DND-41 (cell line): ENCODE measurements at regions not wholly inside any gene's neighbourhood (a gene's known extent, or its start where the extent isn't known, plus 50 kb on each side); places are given as distances from the start of the nearest gene placed in this dataset.

ENCODE experiments used
- ATAC-seq: fragments of 200-7000 bp; cut with Tn5 transposase; 3 replicates; pipeline ENCODE4 v1.9.1; 2021; ENCODE audit warnings: low read depth; ENCODE audit not compliant: insufficient read depth
- DNase-seq: peaks from one replicate; pipeline ENCODE4 v3.0.0-alpha.2; 2020
- H2AFZ ChIP-seq: 2 replicates; pipeline ENCODE4 v1.6.0; 2012; ENCODE audit warnings: low read depth, low read length
- H3K27ac ChIP-seq: 2 replicates; pipeline ENCODE4 v1.5.1; 2012; ENCODE audit warnings: low read length, inconsistent platforms
- H3K27me3 ChIP-seq: fragments of 200-600 bp; sonication (generic); 2 replicates; pipeline ENCODE4 v1.6.0; 2012; ENCODE audit warnings: low read length, mild to moderate bottlenecking, inconsistent platforms; ENCODE audit not compliant: insufficient read depth, poor library complexity
- H3K36me3 ChIP-seq: 2 replicates; pipeline ENCODE4 v1.5.1; 2012; ENCODE audit warnings: low read length, inconsistent platforms; ENCODE audit not compliant: insufficient read depth
- H3K4me1 ChIP-seq: 2 replicates; pipeline ENCODE4 v1.5.1; 2012; ENCODE audit warnings: mild to moderate bottlenecking, low read length; ENCODE audit not compliant: insufficient read depth
- H3K4me2 ChIP-seq: 2 replicates; pipeline ENCODE4 v1.6.0; 2012; ENCODE audit warnings: mild to moderate bottlenecking, moderate library complexity, low read length, inconsistent platforms; ENCODE audit not compliant: insufficient read depth
- H3K4me3 ChIP-seq, 2 experiments: fragments of 200-600 bp in 1 of 2; shearing (Covaris generic) in 1 of 2; 2 replicates each; pipeline ENCODE4 v1.5.1; 2012 to 2016; ENCODE audit warnings: inconsistent platforms in 2 of 2, low read length in 2 of 2, mild to moderate bottlenecking in 2 of 2, low read depth in 1 of 2, moderate library complexity in 1 of 2
- H3K79me2 ChIP-seq: 2 replicates; pipeline ENCODE4 v1.6.0; 2012; ENCODE audit warnings: low read length, inconsistent platforms; ENCODE audit not compliant: insufficient read depth
- H3K9ac ChIP-seq: 2 replicates; pipeline ENCODE4 v1.6.0; 2012; ENCODE audit warnings: low read depth, mild to moderate bottlenecking, inconsistent platforms, low read length, moderate library complexity
- H3K9me3 ChIP-seq: 2 replicates; pipeline ENCODE4 v1.5.1; 2012; ENCODE audit warnings: low read length, moderate library complexity, mild to moderate bottlenecking, inconsistent platforms; ENCODE audit not compliant: insufficient read depth, severe bottlenecking
- H4K20me1 ChIP-seq: 2 replicates; pipeline ENCODE4 v1.6.0; 2012; ENCODE audit warnings: low read length; ENCODE audit not compliant: insufficient read depth
- CTCF ChIP-seq: IDR thresholded peaks from 2 replicates; pipeline ENCODE4 v1.5.1; 2012; ENCODE audit warnings: borderline replicate concordance, low read length, moderate library complexity, mild to moderate bottlenecking; ENCODE audit not compliant: poor library complexity, severe bottlenecking; ENCODE audit errors: extremely low read depth
- EZH2 ChIP-seq: IDR thresholded peaks from 3 replicates; pipeline ENCODE4 v1.6.1; 2012; ENCODE audit warnings: borderline replicate concordance, low read depth, mild to moderate bottlenecking, moderate library complexity, low read length, inconsistent platforms; ENCODE audit not compliant: severe bottlenecking

GRCh38 chr12:97767347-97767746 lies 304.7 kb downstream of the RMST start:
- H3K36me3 ChIP-seq: no peaks in the 10 kb centered on the region
- peaks cover 3% of the 10 kb centered on the region for H3K9me3 ChIP-seq
- TF ChIP-seq EZH2 (no peak), CTCF (no peak)
- no peak overlapping the region for H2AFZ ChIP-seq
- no peak overlapping the region for H3K27ac ChIP-seq
- no peaks in the 10 kb centered on the region for H3K27me3 ChIP-seq
- no peaks in the 10 kb centered on the region for H3K79me2 ChIP-seq
- no peak for DNase-seq
- no peak overlapping the region for H3K4me2 ChIP-seq
- no peak for ATAC-seq
- no peak overlapping the region for H3K9ac ChIP-seq
- H3K4me1 ChIP-seq: no peaks in the 10 kb centered on the region
- no peaks in the 10 kb centered on the region for H4K20me1 ChIP-seq
- no peak overlapping the region for H3K4me3 ChIP-seq

DNA sequence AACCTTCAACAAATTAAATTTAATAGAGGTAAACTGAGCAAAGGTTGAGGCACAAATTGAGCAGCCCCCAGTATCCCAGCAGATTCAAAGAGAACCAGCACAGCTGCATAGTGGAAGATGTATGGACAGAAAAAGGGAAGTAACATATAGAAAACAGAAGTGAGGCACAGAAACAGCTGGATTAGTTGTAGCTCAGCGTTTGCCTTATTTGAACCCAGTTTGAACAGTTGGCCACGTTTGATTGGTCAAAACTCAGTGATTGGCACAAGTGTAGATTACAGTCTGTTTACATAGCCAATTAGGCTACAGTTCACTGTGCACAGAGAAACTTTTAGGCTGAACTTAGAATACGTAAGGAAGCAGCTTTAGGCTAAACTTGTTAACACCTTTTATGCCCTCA lies 315.5 kb downstream of the RMST start:
- Histone ChIP-seq H3K4me1 (no peaks in the 10 kb centered on the region), H3K4me3 (no peak overlapping the region), H3K79me2 (no peaks in the 10 kb centered on the region), H3K9ac (no peak overlapping the region), H3K27me3 (no peaks in the 10 kb centered on the region), H2AFZ (no peak overlapping the region), H3K27ac (no peak overlapping the region), H3K36me3 (no peaks in the 10 kb centered on the region), H4K20me1 (no peaks in the 10 kb centered on the region), H3K4me2 (no peak overlapping the region), H3K9me3 (peaks cover 3% of the 10 kb centered on the region)
- TF ChIP-seq CTCF (no peak), EZH2 (no peak)
- ATAC-seq: no peak
- no peak for DNase-seq

- H2AFZ ChIP-seq: no peak overlapping the region
- H3K9ac ChIP-seq: no peak overlapping the region
- TF ChIP-seq EZH2: no peak
- no peak for TF ChIP-seq CTCF
- H3K36me3 ChIP-seq: no peaks in the 10 kb centered on the region
- H3K4me1 ChIP-seq: no peaks in the 10 kb centered on the region
- no peaks in the 10 kb centered on the region for H3K9me3 ChIP-seq
- ATAC-seq (no peak), DNase-seq (no peak)
- H4K20me1 ChIP-seq: no peaks in the 10 kb centered on the region
- no peaks in the 10 kb centered on the region for H3K79me2 ChIP-seq
- no peak overlapping the region for H3K27ac ChIP-seq
- no peak overlapping the region for H3K4me3 ChIP-seq
- H3K27me3 ChIP-seq: no peaks in the 10 kb centered on the region
- no peak overlapping the region for H3K4me2 ChIP-seq
These were observed 318.7 kb downstream of the RMST start for GRCh38 chr12:97781342-97781741.

- Histone ChIP-seq H3K36me3 (no peaks in the 10 kb centered on the region), H3K27me3 (no peaks in the 10 kb centered on the region), H3K4me2 (no peak overlapping the region), H3K9me3 (no peaks in the 10 kb centered on the region), H4K20me1 (no peaks in the 10 kb centered on the region), H3K79me2 (no peaks in the 10 kb centered on the region), H3K27ac (no peak overlapping the region), H3K4me1 (no peaks in the 10 kb centered on the region), H2AFZ (no peak overlapping the region), H3K4me3 (no peak overlapping the region), H3K9ac (no peak overlapping the region)
- TF ChIP-seq CTCF (no peak), EZH2 (no peak)
- no peak for ATAC-seq
- DNase-seq: no peak
These were observed 322.3 kb downstream of the RMST start for GRCh38 chr12:97784904-97785303.
